Gastroesophageal sphincter (tissue), 3 donors: ENCODE measurements at regions not wholly inside any gene's neighbourhood (a gene's known extent, or its start where the extent isn't known, plus 50 kb on each side); places are given as distances from the start of the nearest gene placed in this dataset.

Experiments
- CTCF ChIP-seq, 4 experiments: fragments of 200-600 bp in 2 of 4; fragments of 450-650 bp in 2 of 4; sonication (generic) in 1 of 4; IDR thresholded peaks; one replicate each; pipeline ENCODE4 v1.5.1; 2017 to 2019; ENCODE audit warnings: antibody characterized with exemption in 4 of 4, mild to moderate bottlenecking in 2 of 4, moderate library complexity in 2 of 4
- POLR2A ChIP-seq, 2 donors: fragments of 450-650 bp; IDR thresholded peaks; one replicate each; pipeline ENCODE4 v1.6.1; 2017; ENCODE audit warnings: antibody characterized with exemption in 2 of 2, mild to moderate bottlenecking in 2 of 2, moderate library complexity in 1 of 2
- POLR2AphosphoS5 ChIP-seq: sonication (generic); formaldehyde crosslinking; IDR thresholded peaks from one replicate; pipeline ENCODE4 v1.6.1; 2017; ENCODE audit warnings: antibody characterized with exemption

GRCh38 chr10:8898745-8899330 lies 844.4 kb downstream of the GATA3 start:
- no peak for TF ChIP-seq CTCF (IDR thresholded peaks at IDR 0.05)
- TF ChIP-seq POLR2A (IDR thresholded peaks at IDR 0.05): no peak
- TF ChIP-seq POLR2AphosphoS5: no peak
